HG02571 (cell line): ENCODE measurements at regions not wholly inside any gene's neighbourhood (a gene's known extent, or its start where the extent isn't known, plus 50 kb on each side); places are given as distances from the start of the nearest gene placed in this dataset.
"Not testable (repeated sequence)": the region's sequence is repeated elsewhere in the genome, so short reads cannot be mapped to it uniquely, and the experiment has no call there.

Source experiments
- ATAC-seq: cut with Tn5 transposase; IDR thresholded peaks from one replicate; pipeline ENCODE4 v1.9.1; 2021; ENCODE audit warnings: mild to moderate bottlenecking, moderate library complexity; ENCODE audit not compliant: unreplicated experiment

- ATAC-seq: no peak
Measured at GRCh38 chr12:124675881-124676713, 108.7 kb upstream of the NCOR2 start.

GRCh38 chr12:124674937-124675336 lies 107.5 kb upstream of the NCOR2 start:
- ATAC-seq: no peak

DNA sequence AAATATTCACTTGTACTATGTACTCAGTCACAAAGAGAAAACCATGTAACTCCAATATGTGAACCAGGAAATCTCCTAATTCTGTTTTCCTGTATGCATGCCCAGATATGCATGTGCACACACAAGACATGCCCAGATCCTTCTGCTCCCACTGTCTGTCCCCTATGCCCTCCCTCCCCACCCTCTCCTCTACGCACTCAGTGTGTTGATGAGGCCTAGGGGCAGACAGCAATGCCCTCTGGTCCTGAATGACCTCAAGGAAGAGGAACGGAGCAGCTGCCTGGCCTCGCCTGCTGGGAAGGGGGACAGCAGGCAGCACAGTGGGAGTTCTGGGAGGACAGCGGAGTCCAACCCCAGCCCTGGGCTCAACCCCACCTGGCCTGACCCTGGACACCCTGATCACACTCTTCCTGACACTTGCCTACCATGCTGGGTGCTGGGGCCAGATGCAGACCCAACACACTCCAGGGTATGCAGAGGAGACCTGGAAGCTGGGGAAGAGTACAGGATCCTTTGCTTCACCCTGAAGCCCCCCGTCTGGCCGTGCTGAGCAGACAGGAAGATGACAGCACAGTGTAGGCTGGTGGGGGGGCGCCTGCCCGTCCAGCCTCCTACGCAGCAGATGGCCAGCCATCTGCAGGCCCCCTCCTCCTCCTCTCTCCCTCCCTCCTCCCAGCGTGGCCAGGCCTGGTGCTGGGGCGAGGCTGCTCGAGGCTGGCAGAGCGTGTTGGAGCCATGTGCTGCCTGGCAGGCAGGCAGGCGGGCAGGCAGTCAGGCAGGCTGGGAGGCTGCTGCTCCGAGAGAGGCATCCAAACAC lies 106.6 kb upstream of the NCOR2 start:
- no peak for ATAC-seq

- ATAC-seq: not testable (repeated sequence)
Measured at GRCh38 chr12:124669271-124669721, 101.9 kb upstream of the NCOR2 start.

DNA sequence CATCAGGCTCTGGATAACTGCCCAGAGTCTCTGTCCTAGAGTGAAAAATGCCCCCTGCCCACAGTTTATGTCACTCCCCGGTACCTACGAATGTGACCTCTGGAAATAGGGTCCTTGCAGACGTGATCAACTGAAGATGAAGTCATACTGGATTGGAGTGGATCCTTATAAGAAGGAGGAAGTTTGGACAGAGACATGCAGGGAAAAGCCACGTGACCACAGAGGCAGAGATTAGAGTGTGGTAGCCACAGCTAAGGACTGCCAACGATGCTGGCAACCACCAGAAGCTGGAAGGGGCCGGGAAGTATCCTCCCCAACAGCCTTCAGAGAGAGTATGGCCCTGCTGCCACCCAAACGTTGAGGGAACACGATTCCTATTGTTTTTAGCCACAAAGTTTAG lies 101.2 kb upstream of the NCOR2 start:
- ATAC-seq: no peak

DNA sequence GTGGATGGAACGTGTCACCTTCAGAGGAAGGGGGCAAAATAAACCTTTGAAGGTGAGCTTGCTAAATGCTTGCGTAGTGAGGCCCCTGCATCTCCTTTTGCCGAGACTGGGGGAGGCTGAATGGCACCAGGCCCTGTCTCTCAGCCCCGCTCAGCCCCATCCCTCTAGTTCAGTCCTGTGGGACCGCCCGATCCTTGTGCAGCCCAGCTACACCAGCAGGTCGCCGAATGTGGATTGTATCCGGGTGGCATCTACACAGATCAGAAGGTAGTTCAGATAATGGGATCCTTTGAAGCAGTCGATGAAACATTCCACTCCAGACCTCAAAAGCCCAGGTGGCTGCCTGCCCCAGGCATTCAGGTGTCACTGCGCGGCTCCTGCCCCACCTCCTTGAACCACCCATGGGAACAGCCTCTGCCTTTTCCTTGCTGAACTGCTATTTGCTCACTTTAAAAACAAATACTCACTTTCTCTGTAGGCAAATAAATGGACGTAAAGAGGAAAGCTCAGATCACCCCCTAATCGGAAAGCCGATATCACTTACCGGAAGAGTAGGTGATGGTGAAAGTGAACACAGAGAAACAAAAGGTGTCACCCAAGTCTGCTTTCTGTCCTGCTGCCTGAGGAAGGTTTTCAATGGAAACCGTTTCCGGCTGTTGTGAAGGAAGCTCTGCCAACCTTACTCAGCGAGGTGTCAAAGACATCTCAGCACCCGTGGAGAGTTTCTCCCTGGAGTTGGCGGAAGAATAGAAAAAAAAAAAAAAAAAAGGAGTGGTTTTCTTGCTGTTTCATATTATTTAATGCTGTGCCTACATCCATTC lies 100.3 kb upstream of the NCOR2 start:
- ATAC-seq: no peak

- no peak for ATAC-seq
Measured at GRCh38 chr12:124666722-124667259, 99.4 kb upstream of the NCOR2 start.

DNA sequence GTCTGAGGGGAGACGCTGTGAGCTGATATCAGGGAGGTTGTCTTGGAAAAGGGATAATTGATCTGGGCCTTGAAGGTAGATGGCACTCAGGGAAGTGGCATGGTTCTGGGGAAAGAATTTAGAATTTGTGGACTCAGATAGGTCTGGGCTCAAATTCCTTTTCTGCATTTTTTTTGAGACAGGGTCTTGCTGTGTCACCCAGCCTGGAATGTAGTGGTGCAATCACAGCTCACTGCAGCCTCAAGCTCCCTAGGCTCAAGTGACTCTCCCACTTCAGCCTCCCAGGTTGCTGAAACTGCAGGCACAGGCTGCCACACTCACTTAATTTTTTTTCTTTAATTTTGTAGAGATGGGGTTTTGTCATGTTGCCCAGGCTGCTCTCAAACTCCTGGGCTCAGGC lies 98.1 kb upstream of the NCOR2 start:
- no peak for ATAC-seq

- ATAC-seq: no peak
Measured at GRCh38 chr12:124664395-124665111, 97.1 kb upstream of the NCOR2 start.

- ATAC-seq: no peak
Measured at GRCh38 chr12:124663771-124664366, 96.5 kb upstream of the NCOR2 start.

- no peak for ATAC-seq
Measured at GRCh38 chr12:124663206-124663605, 95.8 kb upstream of the NCOR2 start.

DNA sequence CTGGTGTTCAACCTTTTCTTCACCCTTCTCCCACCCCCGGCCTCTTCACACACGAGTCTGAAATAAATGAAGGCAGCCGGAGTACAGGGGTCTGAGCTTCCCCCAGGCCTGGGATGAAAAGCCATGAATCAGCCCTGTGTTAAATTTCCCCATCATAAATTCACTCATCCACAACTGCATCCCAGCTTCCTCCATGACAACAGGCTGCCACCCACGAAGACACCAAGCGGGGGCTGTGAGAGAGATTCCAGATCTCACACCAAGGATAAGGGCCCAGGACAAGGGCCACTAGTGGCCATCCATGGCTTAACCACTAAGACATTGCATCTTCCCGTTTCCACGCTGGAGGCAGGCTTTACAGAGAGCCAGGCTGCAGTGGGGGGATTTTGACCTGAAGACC lies 93.9 kb upstream of the NCOR2 start:
- ATAC-seq: no peak

DNA sequence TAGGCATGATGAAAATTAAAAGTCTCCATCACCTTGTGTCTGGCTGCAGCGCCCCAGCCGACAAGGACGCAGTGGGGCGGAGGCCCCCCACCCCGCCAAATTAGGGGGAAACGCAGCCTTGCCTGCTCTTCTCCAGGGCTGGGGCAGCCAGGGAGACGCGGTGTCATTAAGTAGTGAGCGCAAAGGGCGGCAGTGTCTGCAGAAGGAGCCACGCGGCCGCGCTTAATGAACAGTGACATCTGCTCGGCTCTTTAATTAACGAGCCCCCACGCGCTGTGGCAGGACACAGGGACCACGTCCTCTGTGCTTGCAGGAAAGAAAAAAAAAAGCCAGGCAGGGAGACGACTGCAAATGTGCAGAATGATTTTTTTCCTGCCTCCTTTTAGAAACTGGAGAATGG lies 93.4 kb upstream of the NCOR2 start:
- ATAC-seq: no peak

DNA sequence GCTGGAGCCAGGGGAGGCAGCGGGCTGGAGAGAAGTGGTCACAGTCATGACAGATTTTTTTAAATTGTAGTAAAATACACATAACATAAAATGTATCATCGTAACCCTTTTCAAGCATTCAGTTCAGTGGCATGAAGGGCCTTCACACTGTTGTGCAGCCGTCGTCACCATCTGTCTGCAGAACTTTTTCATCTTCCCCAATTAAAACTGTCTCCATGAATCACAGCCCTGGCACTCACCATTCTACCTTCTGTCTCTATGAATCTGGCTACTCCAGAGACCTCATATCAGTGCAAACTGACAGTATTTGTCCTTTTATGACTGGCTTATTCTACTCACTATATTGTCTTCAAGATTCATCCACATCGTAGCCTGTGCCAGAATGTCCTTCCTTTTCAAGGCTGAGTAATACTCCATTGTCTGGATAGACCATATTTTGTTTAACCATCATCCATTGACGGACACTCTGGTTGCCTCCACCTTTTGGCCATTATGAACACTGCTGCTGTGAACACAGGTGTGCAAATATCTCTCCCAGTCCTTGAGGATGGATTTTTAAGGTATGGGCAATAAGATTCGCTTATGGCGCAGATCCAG lies 91.5 kb upstream of the NCOR2 start:
- no peak for ATAC-seq

DNA sequence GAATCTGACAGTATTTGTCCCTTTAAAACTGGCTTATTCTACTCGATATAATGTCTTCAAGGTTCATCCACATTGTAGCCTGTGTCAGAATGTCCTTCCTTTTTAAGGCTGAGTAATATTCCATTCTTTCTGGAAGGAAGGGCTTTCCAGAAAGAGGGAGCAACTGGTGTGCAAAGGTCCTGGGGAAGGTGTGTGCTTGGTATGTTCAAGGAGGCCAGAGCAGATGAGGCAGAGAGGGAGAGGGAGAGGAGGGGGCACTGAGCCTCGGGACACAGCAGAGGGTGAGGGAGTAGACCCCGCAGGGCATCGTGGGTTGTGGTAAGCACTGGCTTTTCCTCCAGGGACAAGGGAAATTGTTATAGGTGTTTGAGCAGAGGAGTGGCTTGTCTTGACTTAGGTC lies 90.9 kb upstream of the NCOR2 start:
- no peak for ATAC-seq

- ATAC-seq: no peak
Measured at GRCh38 chr12:124656947-124657434, 89.6 kb upstream of the NCOR2 start.

- ATAC-seq: no peak
Measured at GRCh38 chr12:124655698-124656516, 88.5 kb upstream of the NCOR2 start.

GRCh38 chr12:124655048-124655697 lies 87.8 kb upstream of the NCOR2 start:
- ATAC-seq: no peak
